Panc1 (cell line): ENCODE measurements at regions not wholly inside any gene's neighbourhood (a gene's known extent, or its start where the extent isn't known, plus 50 kb on each side); places are given as distances from the start of the nearest gene placed in this dataset.

Source experiments
- ATAC-seq: fragments of 200-7000 bp; cut with Tn5 transposase; 2 replicates; pipeline ENCODE4 v1.9.1; 2020; ENCODE audit warnings: mild to moderate bottlenecking, moderate library complexity
- BruUV-seq: library from RNA; stranded (reverse); fragments of 400-500 nt; replicated peaks from 2 replicates; lab custom pipeline; 2021; lab: Mats Ljungman, UMichigan
- CTCF ChIA-PET: fragments of 300-600 bp; sonication (Branson Sonifier 250); formaldehyde crosslinking; loops from one replicate; lab custom pipeline; 2022; ENCODE audit warnings: antibody characterized with exemption; lab: Charles Lee
- POLR2A ChIA-PET: fragments of 300-600 bp; sonication (Branson Sonifier 250); formaldehyde crosslinking; loops from one replicate; lab custom pipeline; 2022; ENCODE audit warnings: antibody characterized with exemption; lab: Charles Lee
- DNase-seq: peaks from one replicate; pipeline ENCODE4 v3.0.0-alpha.2; 2010; ENCODE audit warnings: low read depth, low spot score
- H3K27ac ChIP-seq: 2 replicates; pipeline ENCODE4 v1.5.1; 2011; ENCODE audit warnings: mild to moderate bottlenecking, low read length, inconsistent platforms
- H3K27me3 ChIP-seq: fragments of 200-500 bp; sonication (Bioruptor generic); 2 replicates; pipeline ENCODE4 v1.6.0; 2014; ENCODE audit warnings: low read length, inconsistent platforms; ENCODE audit not compliant: control insufficient read depth, insufficient read depth
- H3K36me3 ChIP-seq: fragments of 200-500 bp; sonication (Bioruptor generic); 2 replicates; pipeline ENCODE4 v1.5.1; 2014; ENCODE audit warnings: inconsistent platforms, mild to moderate bottlenecking, low read length, moderate library complexity; ENCODE audit not compliant: control insufficient read depth, insufficient read depth
- H3K4me1 ChIP-seq: 2 replicates; pipeline ENCODE4 v1.5.1; 2011; ENCODE audit warnings: inconsistent platforms, mild to moderate bottlenecking, low read length, moderate library complexity; ENCODE audit not compliant: control insufficient read depth, insufficient read depth
- H3K4me3 ChIP-seq, 2 experiments: 2 replicates each; pipeline ENCODE4 v1.5.1; 2011 to 2012; ENCODE audit warnings: low read depth in 2 of 2, low read length in 2 of 2, mild to moderate bottlenecking in 2 of 2, inconsistent platforms in 1 of 2, moderate library complexity in 1 of 2
- H3K9me3 ChIP-seq: fragments of 200-500 bp; sonication (Bioruptor generic); 2 replicates; pipeline ENCODE4 v1.5.1; 2014; ENCODE audit warnings: low read depth, mild to moderate bottlenecking, inconsistent platforms, low read length, moderate library complexity; ENCODE audit not compliant: control insufficient read depth, insufficient read depth
- CTCF ChIP-seq: fragments of 450-650 bp; IDR thresholded peaks from 2 replicates; pipeline ENCODE4 v1.5.1; 2017; ENCODE audit warnings: mild to moderate bottlenecking
- POLR2AphosphoS5 ChIP-seq: IDR thresholded peaks from 2 replicates; pipeline ENCODE4 v1.6.1; 2012; ENCODE audit warnings: mild to moderate bottlenecking, low read depth, low read length, moderate library complexity
- REST ChIP-seq, 2 experiments: IDR thresholded peaks; 2 replicates each; pipeline ENCODE4 v1.6.1; 2011 to 2012; ENCODE audit warnings: low read depth in 2 of 2, control low read depth in 1 of 2, low read length in 1 of 2, mild to moderate bottlenecking in 1 of 2, moderate library complexity in 1 of 2; ENCODE audit not compliant: insufficient read depth in 1 of 2
- SIN3A ChIP-seq: IDR thresholded peaks from 2 replicates; pipeline ENCODE4 v1.6.1; 2012; ENCODE audit warnings: low read depth, mild to moderate bottlenecking, low read length, moderate library complexity, borderline replicate concordance; ENCODE audit not compliant: insufficient read depth
- TCF7L2 ChIP-seq: IDR thresholded peaks from 2 replicates; pipeline ENCODE4 v1.6.1; 2011; ENCODE audit warnings: mild to moderate bottlenecking, low read depth, low read length, inconsistent platforms
- in situ Hi-C: cut with HindIII; loops from 2 replicates; pipeline ENCODE4 v1.10.0; 2016; ENCODE audit warnings: low sequenced_read_pairs, low pct_unique_long_range_greater_than_20kb
- intact Hi-C: fragments of 100-400 bp; cut with micrococcal nuclease; formaldehyde crosslinking; loops from one replicate; pipeline ENCODE4 v1.10.0; 2022; ENCODE audit not compliant: unreplicated experiment

- intact Hi-C loops: no loop called here
- CTCF ChIA-PET: no interaction called here
- no peaks in the 10 kb centered on the region; the same call in 1 of the 2 replicates for H3K4me1 ChIP-seq
- no peaks in the 10 kb centered on the region for H3K36me3 ChIP-seq
- BruUV-seq: no TSS peak
- no peak for TF ChIP-seq CTCF
- TF ChIP-seq TCF7L2: no peak
- no peak for TF ChIP-seq POLR2AphosphoS5
- ATAC-seq: no peak
- H3K27me3 ChIP-seq: no peaks in the 10 kb centered on the region
- H3K27ac ChIP-seq: no peak overlapping the region
- in situ Hi-C loops: no loop called here
- no peak for DNase-seq
- no peaks in the 10 kb centered on the region for H3K9me3 ChIP-seq
- no peak overlapping the region for H3K4me3 ChIP-seq
- POLR2A ChIA-PET: no interaction called here
These were observed 74.2 kb upstream of the BHLHE40 start for GRCh38 chr3:4904811-4905695.

- Histone ChIP-seq H3K27ac (no peak overlapping the region), H3K27me3 (no peaks in the 10 kb centered on the region), H3K9me3 (no peaks in the 10 kb centered on the region), H3K4me3 (no peak overlapping the region), H3K36me3 (no peaks in the 10 kb centered on the region), H3K4me1 (no peaks in the 10 kb centered on the region; the same call in 1 of the 2 replicates)
- intact Hi-C loops (no loop called here), in situ Hi-C loops (no loop called here)
- TF ChIP-seq CTCF (no peak), SIN3A (no peak), POLR2AphosphoS5 (no peak)
- no TSS peak for BruUV-seq
- POLR2A ChIA-PET: no interaction called here
- peak; percentile 56; the same call in 1 of the 2 replicates for ATAC-seq
- no peak for DNase-seq
- CTCF ChIA-PET: no interaction called here
These were observed 73.1 kb upstream of the BHLHE40 start for GRCh38 chr3:4906107-4906621.

- in situ Hi-C loops: no loop called here
- DNase-seq (no peak), ATAC-seq (no peak)
- Histone ChIP-seq H3K4me3 (no peak overlapping the region), H3K9me3 (no peaks in the 10 kb centered on the region), H3K27me3 (no peaks in the 10 kb centered on the region), H3K4me1 (no peaks in the 10 kb centered on the region; the same call in 1 of the 2 replicates), H3K36me3 (no peaks in the 10 kb centered on the region), H3K27ac (no peak overlapping the region)
- POLR2A ChIA-PET: no interaction called here
- CTCF ChIA-PET: no interaction called here
- no peak for TF ChIP-seq SIN3A
- no peak for TF ChIP-seq TCF7L2
- no peak for TF ChIP-seq REST (IDR thresholded peaks at IDR 0.05; ENCODE audit: insufficient read depth in 1 of 2, low read depth in 2 of 2, low read length in 1 of 2)
- TF ChIP-seq CTCF: no peak
- TF ChIP-seq POLR2AphosphoS5: no peak
- intact Hi-C loops: no loop called here
- no TSS peak for BruUV-seq
These were observed 72.2 kb upstream of the BHLHE40 start for GRCh38 chr3:4907050-4907449.
